ENCODE measurements at regions not wholly inside any gene's neighbourhood (a gene's known extent, or its start where the extent isn't known, plus 50 kb on each side); places are given as distances from the start of the nearest gene placed in this dataset.

DNA sequence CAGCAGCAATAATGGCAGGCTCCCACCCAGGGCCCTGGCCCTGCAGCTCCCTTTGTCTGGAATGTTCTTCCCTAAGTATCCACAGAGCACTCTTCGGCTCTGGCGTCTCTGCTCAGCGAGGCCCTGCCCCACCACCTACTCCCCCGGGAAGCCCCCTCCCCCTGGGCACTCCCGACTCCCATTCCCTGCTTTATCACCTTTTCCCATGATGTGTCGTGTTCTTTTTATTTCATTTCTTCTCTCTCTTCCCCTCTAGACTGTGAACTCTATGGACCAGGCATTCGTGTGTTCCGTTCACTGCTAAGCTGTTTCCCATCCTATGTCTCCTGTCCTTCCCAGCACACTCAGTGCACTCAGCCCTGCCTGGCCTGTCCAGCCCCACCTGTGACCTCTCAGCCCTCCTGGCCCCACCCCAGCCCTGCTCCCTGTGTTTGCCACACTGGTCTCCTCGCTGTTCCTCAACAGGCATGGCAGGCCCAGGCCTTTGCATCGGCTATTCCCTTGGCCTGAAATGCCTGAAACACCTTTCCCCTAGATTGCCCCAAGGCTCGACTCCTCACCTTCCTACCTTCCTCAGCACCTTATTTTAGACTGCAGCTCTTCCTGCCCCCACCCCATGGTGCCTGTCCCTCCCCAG lies 107.4 kb downstream of the TPRA1 start:
- no peak for DNase-seq

DNA sequence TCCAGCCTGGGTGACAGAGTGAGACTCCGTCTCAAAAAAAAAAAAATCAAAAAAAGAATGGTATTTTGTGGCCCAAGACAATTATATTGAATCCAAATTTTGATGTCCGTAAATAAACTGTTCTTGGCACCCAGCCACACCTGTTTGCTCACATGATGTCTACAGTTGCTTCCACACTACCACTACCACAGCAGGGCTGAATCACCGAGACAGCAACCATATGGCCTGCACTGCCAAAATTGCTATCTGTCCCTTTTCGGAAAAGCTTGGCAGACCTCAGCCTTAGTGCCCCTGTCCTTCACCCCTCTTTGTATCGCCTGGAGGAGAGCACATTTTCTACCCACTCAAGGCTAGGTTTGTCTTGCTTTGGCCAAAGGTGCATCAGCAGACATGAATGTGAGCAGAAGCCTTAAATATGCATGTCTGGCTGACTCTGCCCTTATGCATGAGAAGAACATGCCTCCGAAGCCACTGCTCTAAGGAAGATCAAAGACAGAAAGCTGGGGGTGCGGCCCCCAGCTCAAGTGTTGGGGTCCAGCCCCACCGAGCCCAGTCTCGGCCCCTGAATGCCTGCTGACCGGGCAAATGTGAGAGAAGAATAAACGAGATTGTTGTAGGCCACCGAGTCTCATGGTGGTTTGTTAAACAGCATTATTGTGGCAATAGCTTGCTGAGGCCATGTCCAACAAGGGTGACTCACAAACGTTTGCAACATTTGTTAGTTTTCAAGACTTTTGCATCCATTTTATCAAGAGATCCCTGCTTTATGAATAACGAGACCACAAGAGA lies 108.1 kb downstream of the TPRA1 start:
- DNase-seq, result no peak

DNA sequence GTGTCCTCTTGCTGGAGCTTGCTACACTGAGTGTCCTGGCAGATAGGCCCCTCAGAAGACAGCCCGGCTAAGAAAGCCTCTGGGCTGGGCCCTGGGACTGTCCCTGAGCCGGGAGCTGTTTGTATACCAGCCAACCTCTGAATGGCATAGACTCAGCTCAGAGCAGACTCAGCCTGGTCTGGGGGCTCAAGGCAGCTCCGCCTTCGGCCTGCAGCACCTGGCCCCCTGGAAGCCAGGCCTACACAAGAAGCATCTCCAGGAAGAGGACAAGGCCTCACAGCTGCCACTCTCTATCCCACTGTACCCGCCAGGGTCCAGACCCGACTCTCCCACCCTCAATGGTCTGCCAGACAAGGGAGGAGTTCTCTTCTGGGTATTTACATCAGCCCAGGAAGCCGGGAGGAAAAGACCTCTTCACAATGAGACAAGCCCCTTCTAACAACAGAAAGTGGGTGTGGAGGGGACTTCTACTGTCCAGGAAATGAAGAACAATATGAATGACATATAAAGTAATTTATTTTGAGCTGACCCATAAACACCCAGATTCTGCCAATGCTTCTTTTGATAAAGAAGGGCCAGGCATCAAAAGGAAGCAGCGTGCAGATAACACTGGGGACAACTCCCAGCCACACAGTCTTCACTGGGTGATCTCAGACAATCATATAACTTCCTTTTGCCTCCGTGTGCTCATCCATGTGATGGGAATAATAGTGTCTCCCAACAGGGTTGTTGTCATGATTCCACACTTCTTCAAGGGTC lies 110.2 kb downstream of the TPRA1 start:
- no peak for DNase-seq

DNA sequence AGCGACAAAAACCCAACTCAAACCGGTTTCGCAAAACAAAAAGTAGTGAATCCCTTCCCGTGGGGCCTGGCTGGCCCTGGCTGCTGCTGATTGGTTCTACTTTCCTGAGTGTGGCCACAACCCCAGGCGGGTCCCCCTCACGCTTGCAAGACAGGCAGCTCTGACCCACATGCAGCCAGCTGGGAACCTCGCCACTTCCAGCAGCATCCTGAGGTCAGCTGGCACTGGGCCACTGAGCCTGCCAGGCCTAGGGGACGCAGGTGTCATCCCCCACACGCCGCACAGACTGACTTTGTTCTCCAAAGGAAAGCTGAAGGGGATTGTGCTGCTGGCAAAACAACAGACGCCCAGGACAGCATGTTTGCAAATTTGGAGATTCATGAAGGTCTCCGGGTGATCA lies 111.1 kb downstream of the TPRA1 start:
- no peak for DNase-seq

DNA sequence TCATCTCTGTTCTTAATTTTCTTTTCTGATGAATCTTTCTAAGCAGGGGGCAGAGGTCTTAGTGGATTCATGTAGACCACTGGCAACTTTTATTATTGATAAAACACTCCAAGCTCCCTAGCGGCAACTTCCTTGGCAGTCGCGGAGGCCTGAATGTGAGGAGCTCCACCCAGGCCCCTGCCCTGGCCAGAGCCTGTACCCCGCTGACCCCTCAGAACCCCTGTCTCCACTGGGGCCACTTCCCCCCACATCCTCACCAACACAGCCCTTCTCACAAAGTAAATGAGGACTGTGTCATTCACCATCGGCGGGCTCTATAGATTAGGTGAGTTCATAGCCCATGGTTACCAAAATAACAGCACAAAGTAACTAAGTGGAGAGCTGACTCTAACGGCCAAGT lies 111.6 kb downstream of the TPRA1 start:
- no peak for DNase-seq

DNA sequence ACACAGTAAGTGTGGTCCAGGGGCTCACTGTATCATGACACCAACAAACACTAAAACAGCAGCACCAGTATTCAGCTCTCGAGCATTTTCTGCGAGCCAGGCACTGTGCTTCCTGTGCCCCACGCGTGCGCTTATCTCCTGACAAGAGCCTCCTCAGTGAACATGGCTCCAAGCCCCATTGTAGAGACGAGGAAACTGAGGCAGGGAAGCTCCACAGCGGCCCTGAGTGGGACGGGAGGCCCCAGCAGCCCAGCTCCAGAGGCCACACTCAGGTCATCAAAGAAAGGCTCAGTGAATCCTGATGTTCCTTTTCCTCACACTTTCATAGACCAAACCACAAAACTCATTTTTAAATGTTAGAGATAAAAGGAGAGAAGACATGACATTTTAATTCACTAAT lies 113.1 kb downstream of the TPRA1 start:
- no peak for DNase-seq

DNA sequence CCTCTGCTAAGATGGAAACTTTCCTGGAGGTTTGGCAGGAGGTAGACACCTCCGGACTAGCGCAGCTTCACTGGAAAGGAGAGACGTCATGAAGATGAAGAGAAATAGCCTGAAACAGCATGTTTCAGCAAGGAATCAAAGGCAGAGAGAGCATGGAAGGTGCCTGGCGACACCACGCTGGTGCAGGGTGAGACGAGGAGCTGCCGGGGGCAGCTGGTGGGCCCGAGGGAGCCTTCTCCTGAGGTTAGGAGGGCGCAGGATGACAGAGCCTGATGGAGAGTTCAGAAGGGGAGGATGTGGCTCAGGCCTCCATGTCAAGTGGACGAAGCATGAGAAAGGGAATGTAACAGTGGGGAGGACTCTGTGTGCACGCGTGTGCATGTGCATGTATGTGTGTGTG lies 113.6 kb downstream of the TPRA1 start:
- DNase-seq, result no peak

DNA sequence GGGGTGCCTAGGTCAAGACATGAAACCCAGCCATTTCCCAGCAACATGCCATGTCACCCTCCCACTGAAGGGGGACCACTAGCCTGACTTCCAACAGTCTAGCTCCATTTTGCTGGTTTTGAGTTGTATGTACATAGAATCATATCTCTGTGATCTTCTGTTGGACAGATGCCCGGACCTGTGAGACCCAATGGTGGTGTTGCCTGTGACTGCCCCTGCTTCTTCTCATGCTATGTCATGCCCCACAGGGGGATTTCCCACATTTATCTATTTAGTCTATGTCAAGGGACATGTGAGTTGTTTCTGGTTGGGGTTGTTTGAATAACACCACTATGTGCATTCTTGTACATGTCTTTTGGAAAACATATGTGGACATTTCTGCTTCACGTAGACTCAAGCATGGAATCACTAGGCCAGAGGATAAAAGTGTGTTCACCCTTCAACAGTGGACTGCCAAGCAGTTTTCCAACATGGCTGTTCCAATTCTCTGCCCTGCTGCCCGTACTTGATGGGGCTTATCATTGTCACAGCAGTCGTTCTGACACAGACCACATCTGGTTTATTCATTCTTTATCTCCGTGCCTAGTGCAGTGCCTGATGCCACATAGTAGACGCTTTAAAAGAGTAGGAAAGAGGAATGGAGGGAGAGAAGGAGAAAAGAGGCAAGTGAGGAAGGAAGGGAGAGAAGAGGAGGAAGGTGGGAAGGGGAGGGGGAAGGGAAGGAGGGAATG lies 114.4 kb downstream of the TPRA1 start:
- DNase-seq, result no peak

DNA sequence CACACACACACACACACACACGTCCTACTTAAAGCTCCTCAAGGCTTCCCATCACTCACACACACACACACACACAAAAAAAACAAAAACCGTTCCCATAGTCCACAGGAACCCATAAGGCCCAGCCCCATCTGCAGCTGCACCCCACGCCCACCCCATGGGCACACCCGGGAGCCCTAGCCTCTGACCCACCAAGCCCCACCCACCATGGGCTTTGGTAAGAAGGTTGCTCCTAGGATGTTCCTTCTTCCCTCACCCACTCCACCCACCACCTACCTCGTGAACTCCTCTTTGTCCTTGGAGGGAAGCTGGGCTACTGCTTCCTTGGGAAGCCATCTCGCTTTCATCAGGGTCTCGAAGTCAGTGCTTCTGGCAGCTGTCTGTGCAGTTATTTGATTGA lies 115.1 kb downstream of the TPRA1 start:
- DNase-seq, result no peak

DNA sequence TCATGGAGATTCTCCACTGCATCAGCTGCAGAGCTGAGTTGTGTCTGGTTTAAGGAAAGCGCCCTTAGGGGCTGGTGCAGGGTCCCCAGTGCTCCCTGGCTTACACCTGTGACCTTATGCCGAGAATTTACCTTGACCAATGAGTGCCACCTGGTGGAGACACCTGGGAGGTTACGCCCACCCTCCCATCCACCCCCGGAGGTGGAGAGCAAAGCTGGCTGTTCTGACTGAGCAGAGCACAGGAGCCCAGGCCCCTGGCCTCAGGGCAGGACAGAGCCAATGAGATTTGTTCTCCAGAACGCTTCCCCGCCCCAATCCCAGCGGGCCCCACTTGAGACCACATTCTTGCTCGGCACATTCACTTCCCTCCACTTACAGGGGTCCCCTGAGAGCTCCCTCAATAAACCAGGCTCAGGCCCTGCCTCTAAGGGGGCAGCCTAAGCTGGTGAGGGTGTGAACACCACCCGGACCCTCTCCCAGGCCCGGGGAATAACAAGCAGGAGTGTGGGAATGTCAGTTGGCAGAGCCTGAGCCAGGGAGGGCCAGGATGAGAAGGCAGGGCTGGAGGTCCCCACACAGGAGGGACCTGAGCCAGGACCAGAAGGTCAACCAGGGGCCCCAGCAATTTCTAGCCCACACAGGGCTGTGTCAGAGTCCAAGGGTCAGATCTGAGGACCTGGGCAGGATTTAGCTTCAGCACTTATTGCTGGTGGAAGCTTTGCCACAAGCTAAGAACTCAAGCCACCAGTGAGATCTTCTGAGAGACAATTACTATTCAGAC lies 117.1 kb downstream of the TPRA1 start:
- DNase-seq, result no peak

DNA sequence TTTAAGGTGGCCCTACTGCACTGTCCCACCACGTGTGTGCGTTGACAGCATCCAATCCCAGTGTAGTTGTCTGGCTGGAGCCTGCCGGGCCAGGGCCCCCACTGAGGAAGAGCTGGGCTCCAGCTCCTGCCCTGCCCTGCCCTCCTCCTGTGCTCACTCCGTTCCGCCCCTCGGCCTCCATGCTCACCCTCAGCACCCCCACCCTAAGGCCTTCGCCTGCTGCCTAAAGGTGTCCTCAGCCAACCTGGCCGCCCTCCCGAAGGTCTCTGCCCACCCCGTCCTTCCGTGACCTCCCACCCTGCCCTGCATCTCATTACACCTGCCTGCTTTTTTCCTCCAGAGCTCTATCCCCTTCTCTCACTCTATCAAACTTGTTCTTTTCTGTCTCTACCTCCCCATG lies 118.0 kb downstream of the TPRA1 start:
- no peak for DNase-seq

DNA sequence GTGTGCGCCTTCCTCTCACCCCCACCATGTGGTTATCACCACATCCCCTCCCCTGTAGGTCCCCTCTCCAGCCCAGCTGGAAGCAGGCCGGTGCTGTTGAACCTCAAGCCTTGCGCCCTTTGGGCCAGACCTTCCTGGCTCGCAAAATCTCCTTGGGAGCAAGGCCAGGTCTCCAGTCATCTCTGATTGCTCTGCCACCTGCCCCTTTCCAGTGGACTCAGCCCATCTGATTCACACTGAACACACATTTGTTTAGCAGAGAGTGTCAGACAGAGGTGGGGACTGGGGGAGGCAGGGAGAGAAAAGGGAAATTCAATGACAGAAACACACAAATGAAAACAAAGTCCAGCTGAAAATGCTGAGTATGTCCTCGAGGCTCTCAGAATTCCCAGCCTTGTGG lies 119.4 kb downstream of the TPRA1 start:
- DNase-seq, result no peak

DNA sequence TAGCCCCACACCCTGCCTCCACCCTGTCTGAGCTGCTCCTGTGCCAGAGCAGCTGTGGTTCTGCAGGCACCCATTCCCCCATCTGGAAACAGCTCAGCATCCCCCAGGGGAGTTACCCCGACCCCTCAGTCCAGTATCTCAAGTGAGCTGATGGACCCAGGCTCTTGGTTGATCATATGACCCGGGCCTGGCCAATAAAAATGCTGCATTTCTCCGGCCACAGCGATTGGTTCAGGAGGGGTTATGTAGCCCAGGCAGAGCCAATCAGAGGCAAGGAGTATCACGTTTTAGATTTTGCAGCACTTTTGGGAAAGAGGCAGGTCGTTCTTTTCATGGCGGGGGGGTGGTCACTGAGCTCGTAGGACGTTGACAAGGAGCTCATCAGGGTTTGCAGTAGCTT lies 120.8 kb downstream of the TPRA1 start:
- DNase-seq, result no peak

DNA sequence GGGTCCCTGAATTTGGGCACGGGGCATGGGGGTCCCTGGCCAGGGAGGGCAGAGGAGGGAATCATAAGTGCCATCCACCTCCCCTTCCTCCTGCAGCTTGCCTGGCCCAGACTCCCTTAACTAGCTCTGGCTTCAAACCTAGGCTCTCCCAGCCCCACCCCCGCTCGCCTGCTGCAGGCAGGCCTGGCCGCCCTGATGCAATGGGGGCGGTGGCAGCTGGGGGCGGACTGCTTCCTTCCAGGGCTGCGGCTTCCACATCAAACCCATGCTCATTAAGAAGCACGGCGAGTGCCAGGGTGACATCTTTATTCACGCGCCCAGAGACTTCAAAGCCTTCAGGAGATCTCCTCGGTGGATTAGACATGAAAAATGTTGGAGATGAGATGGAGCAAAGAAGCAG lies 123.1 kb downstream of the TPRA1 start:
- DNase-seq, result no peak

DNA sequence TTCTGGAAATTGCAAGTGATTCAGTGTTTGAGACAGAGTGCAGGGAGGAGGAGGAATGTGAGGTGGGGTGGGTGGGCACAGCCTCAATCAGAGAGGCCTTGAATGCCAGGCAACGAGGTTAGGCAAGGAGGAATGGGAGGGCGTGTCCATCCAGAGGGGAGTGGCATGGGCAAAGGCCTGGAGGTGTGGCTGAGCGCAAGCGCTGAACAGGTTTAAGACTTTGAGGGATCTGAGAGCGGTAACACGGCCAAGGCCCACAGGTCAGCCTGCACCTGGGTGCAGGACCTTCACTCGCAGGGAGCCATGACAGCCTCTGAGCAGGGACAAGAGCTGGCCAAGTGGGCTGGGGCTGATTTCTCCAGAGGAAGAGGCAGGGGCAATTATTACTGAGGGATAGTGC lies 125.9 kb downstream of the TPRA1 start:
- DNase-seq, result no peak

DNA sequence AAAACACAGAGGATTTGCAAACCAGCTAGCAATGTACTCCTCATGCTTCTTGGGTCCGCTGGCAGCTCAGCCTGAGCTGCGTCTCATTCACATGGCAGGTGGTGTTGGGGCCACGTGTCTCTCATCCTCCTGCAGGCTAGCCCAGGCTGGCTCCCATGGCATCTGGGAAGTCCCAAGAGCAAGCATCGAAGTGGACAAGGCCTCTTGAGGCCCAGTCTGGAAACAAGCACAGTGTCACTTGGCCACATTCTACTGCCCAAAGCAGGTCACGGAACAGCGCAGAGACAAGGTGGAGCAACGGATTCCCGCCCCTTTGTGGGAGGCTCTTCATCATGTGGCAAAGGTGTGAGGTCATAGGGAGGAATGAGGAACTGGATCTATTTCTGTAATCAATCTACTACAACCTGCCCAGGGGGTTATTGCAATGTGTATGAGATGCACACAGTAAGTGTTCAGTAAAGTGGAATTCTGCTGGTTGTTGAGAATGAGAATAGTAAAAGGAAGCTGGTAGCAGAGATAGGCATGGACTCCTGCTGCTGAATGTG lies 128.3 kb downstream of the TPRA1 start:
- no peak for DNase-seq

DNA sequence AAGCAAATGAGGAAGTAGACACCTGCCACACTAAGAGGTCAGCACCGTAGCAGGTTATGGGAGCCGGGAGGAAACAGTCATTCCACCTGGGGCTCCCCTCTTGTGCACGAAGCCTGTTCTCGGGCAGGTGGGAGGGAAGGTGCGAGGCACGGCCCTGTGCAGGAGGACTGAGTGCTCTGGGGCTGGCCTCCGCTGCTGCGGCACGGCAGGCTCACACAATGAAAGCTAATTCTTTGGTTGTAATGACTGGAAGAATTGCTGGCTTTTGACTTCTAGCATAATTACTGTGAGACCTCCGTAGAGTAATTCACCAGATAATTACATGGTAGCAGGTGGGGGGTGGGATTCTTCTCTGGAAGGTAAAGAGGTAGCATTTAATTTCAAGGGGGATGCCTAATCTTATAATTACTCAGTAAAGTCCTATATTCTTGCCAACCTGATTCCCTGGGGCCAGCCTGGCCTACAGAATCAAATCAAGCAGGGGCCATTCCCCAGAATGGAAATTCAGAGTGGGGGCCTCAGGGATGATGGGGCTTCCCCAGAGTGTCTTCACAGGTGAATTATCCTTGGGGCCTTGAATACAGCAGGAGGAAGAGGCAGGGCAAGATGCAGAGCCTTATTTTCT lies 129.1 kb downstream of the TPRA1 start:
- no peak for DNase-seq

DNA sequence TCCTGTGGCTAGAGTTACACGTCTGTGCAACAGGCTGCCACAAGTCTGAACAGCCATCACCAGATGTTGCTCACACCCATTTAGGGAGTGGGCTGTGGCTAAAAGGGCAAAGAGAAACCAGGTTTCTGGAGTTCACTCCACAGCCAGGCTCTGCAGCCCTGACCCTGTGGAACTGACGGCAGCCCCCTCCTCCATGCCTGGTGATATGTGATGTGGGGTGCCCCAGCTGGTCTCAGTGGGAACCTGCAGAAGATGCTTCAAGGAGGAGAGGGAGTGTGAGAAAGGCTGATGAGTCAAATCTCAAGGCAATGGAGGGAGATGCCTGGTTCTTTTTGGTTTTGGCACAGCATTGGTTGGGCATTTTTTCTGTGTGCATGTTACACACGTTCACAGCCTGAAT lies 130.6 kb downstream of the TPRA1 start:
- DNase-seq, result no peak

DNA sequence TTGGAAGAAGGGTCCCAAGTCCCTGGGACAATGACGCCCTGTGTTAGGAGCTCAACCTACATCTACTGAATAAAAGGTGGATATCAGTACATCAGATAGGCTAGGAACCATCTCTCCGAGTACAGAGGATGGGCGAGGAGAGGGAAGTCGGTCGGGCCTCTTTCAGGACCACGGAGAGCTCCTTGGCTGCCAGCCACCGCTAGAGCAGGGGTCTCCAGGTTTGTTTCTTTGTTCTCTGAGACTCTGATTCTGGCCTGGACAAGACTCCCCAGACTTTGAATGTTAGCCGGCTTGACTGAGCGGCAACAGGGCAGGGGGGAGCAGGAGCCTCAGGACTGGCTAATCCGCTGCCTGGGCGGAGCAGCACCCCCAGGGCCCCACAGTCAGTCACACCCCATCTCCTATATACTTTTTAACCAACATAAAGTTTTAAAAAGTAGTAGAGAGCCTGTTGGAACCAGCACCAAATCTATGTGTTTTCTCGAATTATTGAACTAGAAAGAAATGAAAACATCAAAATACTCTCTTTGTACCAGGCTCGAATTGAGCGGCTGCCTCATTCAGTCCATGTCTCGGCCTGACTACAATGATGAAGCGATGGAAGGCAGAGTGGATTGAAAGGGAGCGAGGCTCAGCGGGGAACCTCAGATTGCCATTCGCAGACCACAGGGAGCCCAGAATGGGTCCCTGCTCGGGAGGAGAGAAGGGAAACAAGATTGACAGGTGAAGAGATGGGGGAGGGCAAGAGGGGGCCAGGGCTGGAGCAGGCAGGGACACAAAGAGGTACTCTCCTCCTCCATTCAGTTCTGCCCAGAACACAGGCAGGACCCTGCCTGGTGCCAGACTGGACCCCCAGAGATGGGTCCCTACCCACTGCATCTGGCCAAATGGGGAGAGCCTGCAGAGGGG lies 131.6 kb downstream of the TPRA1 start:
- no peak for DNase-seq

DNA sequence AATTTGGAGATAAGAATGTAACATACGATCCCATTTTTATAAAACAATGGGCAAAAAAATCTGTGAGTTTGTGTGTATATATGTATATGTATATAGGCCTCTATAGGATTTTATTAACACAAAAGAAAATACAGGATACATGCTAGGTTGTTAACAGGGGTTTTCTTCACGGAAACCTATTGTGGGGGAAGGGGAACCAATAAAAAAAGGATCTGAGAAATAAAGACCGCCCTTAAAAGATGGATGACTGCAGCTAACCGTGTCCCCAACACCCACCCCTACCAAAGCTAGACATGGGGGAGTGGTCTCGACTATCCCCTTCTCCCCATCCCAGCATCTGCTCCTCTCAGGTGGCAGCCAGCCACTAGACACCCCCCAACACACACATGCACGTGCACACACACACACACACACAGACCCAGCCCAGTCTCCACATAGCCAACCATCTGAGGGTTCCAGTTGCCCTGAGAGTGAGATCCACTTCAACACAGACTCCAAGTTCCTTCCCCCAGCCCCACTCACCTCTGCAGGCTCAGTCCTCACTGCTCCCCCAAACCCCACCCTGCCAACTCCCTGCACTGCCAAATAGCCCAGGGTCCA lies 132.9 kb downstream of the TPRA1 start:
- DNase-seq, result no peak
